A549 (cell line): ENCODE measurements at regions not wholly inside any gene's neighbourhood (a gene's known extent, or its start where the extent isn't known, plus 50 kb on each side); places are given as distances from the start of the nearest gene placed in this dataset.

Experiments used
- ATAC-seq, 2 experiments: fragments of 200-7000 bp in 1 of 2; fragments of >200 bp in 1 of 2; cut with Nextera tagmentation in 1 of 2; cut with Tn5 transposase in 1 of 2; 3 replicates each; pipeline versions ENCODE4 v1.8.0 to v1.9.1; 2018 to 2020; ENCODE audit warnings: mild to moderate bottlenecking in 1 of 2, moderate library complexity in 1 of 2
- CTCF ChIA-PET: fragments of 300-600 bp; sonication (Branson Sonifier 250); formaldehyde crosslinking; extraction: SDS; loops from one replicate; lab custom pipeline; 2021; ENCODE audit warnings: antibody characterized with exemption, inconsistent platforms; lab: Yijun Ruan, JAX
- POLR2A ChIA-PET: fragments of 350-600 bp; formaldehyde crosslinking; extraction: SDS; loops from one replicate; lab custom pipeline; 2021; ENCODE audit warnings: antibody characterized with exemption, inconsistent platforms; lab: Yijun Ruan, JAX
- DNase-seq, 2 experiments: peaks; one replicate each; pipeline versions ENCODE4 v3.0.0 to v3.0.0-alpha.2; 2011 to 2016; ENCODE audit warnings: low read depth in 1 of 2, low spot score in 1 of 2
- FAIRE-seq: peaks from 2 replicates; lab custom pipeline; 2011; peaks lifted over from hg19 to GRCh38; lab: Jason Lieb, UNC
- H3K27ac ChIP-seq, 2 experiments: fragments of >200 bp; sonication (Bioruptor Twin); formaldehyde crosslinking; 3 replicates each; pipeline ENCODE4 v1.5.1; 2016 to 2017
- H3K4me1 ChIP-seq: fragments of >200 bp; sonication (Bioruptor Twin); formaldehyde crosslinking; 3 replicates; pipeline ENCODE4 v1.6.1; 2016
- H3K4me2 ChIP-seq: fragments of >200 bp; sonication (Bioruptor Twin); formaldehyde crosslinking; 3 replicates; pipeline ENCODE4 v1.6.1; 2016
- H3K4me3 ChIP-seq: fragments of >200 bp; sonication (Bioruptor Twin); formaldehyde crosslinking; 3 replicates; pipeline ENCODE4 v1.5.1; 2016
- H3K9me3 ChIP-seq: fragments of >200 bp; sonication (Bioruptor Twin); formaldehyde crosslinking; 3 replicates; pipeline ENCODE4 v1.6.1; 2016
- ATOH8 ChIP-seq: fragments of 250-450 bp; sonication (Bioruptor Pico); IDR thresholded peaks from 2 replicates; pipeline ENCODE4 v1.5.0; 2020; ENCODE audit warnings: low read depth, mild to moderate bottlenecking, moderate library complexity
- CBX8 ChIP-seq: fragments of 200-600 bp; sonication (generic); IDR thresholded peaks from 2 replicates; pipeline ENCODE4 v1.6.1; 2016
- ELK1 ChIP-seq: fragments of 150-350 bp; IDR thresholded peaks from 2 replicates; pipeline ENCODE4 v1.6.1; 2014; ENCODE audit warnings: low read depth, mild to moderate bottlenecking, low read length
- FOSL2 ChIP-seq, 2 experiments: fragments of 450-650 bp in 1 of 2; fragments of >200 bp in 1 of 2; sonication (Bioruptor Twin) in 1 of 2; formaldehyde crosslinking; IDR thresholded peaks; 2 replicates each; pipeline versions ENCODE4 v1.5.0 to v1.6.1; 2016 to 2020; ENCODE audit warnings: mild to moderate bottlenecking in 1 of 2, moderate library complexity in 1 of 2
- HEYL ChIP-seq: fragments of 250-450 bp; sonication (Bioruptor Pico); IDR thresholded peaks from 2 replicates; pipeline ENCODE4 v1.8.0; 2021; ENCODE audit warnings: mild to moderate bottlenecking, moderate library complexity
- HOXB5 ChIP-seq: fragments of 250-450 bp; sonication (Bioruptor Pico); IDR thresholded peaks from 2 replicates; pipeline ENCODE4 v1.5.0; 2020; ENCODE audit warnings: mild to moderate bottlenecking, moderate library complexity
- JUN ChIP-seq, 2 experiments: fragments of >200 bp; sonication (Bioruptor Twin); formaldehyde crosslinking; IDR thresholded peaks; 2 replicates in 1 of 2; 3 replicates in 1 of 2; pipeline ENCODE4 v1.6.1; 2016 to 2017
- KDM1A ChIP-seq: fragments of 200-600 bp; sonication (generic); IDR thresholded peaks from 2 replicates; pipeline ENCODE4 v1.6.1; 2016; ENCODE audit warnings: low read depth, mild to moderate bottlenecking
- KDM5A ChIP-seq: fragments of 200-600 bp; sonication (generic); IDR thresholded peaks from 2 replicates; pipeline ENCODE4 v1.6.1; 2016; ENCODE audit warnings: antibody characterized with exemption, mild to moderate bottlenecking
- NFE2L2 ChIP-seq: fragments of 150-350 bp; conservative IDR thresholded peaks from 2 replicates; pipeline ENCODE4 v1.6.1; 2014; ENCODE audit warnings: low read length
- POLR2AphosphoS2 ChIP-seq: conservative IDR thresholded peaks from 2 replicates; pipeline ENCODE4 v1.6.1; 2012; ENCODE audit warnings: low read length, improper control_type of control experiment, inconsistent platforms
- RAD21 ChIP-seq, 2 experiments: fragments of >200 bp in 1 of 2; sonication (Bioruptor Twin) in 1 of 2; formaldehyde crosslinking in 1 of 2; IDR thresholded peaks in 1 of 2; conservative IDR thresholded peaks in 1 of 2; 2 replicates in 1 of 2; 3 replicates in 1 of 2; pipeline ENCODE4 v1.6.1; 2012 to 2018; ENCODE audit warnings: inconsistent platforms in 1 of 2
- RCOR1 ChIP-seq: fragments of 150-350 bp; IDR thresholded peaks from 2 replicates; pipeline ENCODE4 v1.6.1; 2014; ENCODE audit warnings: antibody characterized with exemption, low read length, low read depth
- RNF2 ChIP-seq: fragments of 200-600 bp; sonication (generic); IDR thresholded peaks from 2 replicates; pipeline ENCODE4 v1.6.1; 2016; ENCODE audit warnings: low read depth, mild to moderate bottlenecking, antibody characterized with exemption, moderate library complexity, borderline replicate concordance
- SREBF2 ChIP-seq: fragments of 450-650 bp; IDR thresholded peaks from 2 replicates; pipeline ENCODE4 v1.6.1; 2014; ENCODE audit warnings: mild to moderate bottlenecking, moderate library complexity
- TFCP2L1 ChIP-seq: fragments of 250-450 bp; sonication (Bioruptor Pico); IDR thresholded peaks from 2 replicates; pipeline ENCODE4 v1.5.0; 2021; ENCODE audit warnings: mild to moderate bottlenecking
- ZFP36 ChIP-seq: fragments of 450-650 bp; IDR thresholded peaks from 2 replicates; pipeline ENCODE4 v1.6.1; 2014; ENCODE audit warnings: borderline replicate concordance; ENCODE audit not compliant: partially characterized antibody
- ZSCAN20 ChIP-seq: fragments of 250-450 bp; sonication (Bioruptor Pico); IDR thresholded peaks from 2 replicates; pipeline ENCODE4 v1.8.0; 2022; ENCODE audit warnings: mild to moderate bottlenecking, moderate library complexity
- WGBS: methylation state at CpG from one replicate; pipeline ENCODE4 v1.1.6; 2017; ENCODE audit errors: missing lambda C conversion rate; 5-methylcytosine and 5-hydroxymethylcytosine counted together
- TF ChIP-seq, protein P1 (sequence below): fragments of >200 bp; sonication (Bioruptor Twin); formaldehyde crosslinking; IDR thresholded peaks from 3 replicates; pipeline ENCODE4 v1.5.1; 2016

GRCh38 chr6:9978480-9978879 is 436.4 kb downstream of the TFAP2A start (continued):
- TF ChIP-seq, protein P1, sequence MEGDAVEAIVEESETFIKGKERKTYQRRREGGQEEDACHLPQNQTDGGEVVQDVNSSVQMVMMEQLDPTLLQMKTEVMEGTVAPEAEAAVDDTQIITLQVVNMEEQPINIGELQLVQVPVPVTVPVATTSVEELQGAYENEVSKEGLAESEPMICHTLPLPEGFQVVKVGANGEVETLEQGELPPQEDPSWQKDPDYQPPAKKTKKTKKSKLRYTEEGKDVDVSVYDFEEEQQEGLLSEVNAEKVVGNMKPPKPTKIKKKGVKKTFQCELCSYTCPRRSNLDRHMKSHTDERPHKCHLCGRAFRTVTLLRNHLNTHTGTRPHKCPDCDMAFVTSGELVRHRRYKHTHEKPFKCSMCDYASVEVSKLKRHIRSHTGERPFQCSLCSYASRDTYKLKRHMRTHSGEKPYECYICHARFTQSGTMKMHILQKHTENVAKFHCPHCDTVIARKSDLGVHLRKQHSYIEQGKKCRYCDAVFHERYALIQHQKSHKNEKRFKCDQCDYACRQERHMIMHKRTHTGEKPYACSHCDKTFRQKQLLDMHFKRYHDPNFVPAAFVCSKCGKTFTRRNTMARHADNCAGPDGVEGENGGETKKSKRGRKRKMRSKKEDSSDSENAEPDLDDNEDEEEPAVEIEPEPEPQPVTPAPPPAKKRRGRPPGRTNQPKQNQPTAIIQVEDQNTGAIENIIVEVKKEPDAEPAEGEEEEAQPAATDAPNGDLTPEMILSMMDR = no peak
- TF ChIP-seq RCOR1 = no peak
- no peak for TF ChIP-seq JUN (IDR thresholded peaks at IDR 0.05)
- no peak for TF ChIP-seq KDM5A
- no peak for TF ChIP-seq KDM1A
- no peak for TF ChIP-seq HEYL
- TF ChIP-seq ATOH8 (CRISPR knock-in tag) = no peak
- no peak for TF ChIP-seq SREBF2

GRCh38 chr6:9977411-9977810 is 437.5 kb downstream of the TFAP2A start:
- Histone ChIP-seq H3K4me3 (no peak overlapping the region), H3K27ac (peak overlapping the region in 1 of 2 experiments; percentile 16; a peak in 1 of 6 replicates), H3K4me1 (no peaks in the 10 kb centered on the region), H3K4me2 (peak overlapping the region; percentile 15; the same call in 1 of the 3 replicates), H3K9me3 (no peaks in the 10 kb centered on the region)
- no peak for ATAC-seq
- WGBS = 1% methylated on average over 2 of the region's 2 CpGs
- ChIA-PET CTCF (no interaction called here), POLR2A (no interaction called here)
- no peak for TF ChIP-seq RNF2
- no peak for TF ChIP-seq POLR2AphosphoS2
- TF ChIP-seq TFCP2L1 = no peak
- no peak for TF ChIP-seq ZSCAN20
- no peak for TF ChIP-seq RAD21 (conservative IDR thresholded peaks at IDR 0.05 in 1 of 2, IDR thresholded peaks at IDR 0.05 in 1 of 2)
- TF ChIP-seq ZFP36 = no peak
- no peak for TF ChIP-seq FOSL2 (IDR thresholded peaks at IDR 0.05)
- TF ChIP-seq FOSL2 (CRISPR knock-in tag; IDR thresholded peaks at IDR 0.05) = no peak
- TF ChIP-seq CBX8 = no peak
- TF ChIP-seq NFE2L2 = no peak
- FAIRE-seq = no peak
- no peak for DNase-seq

GRCh38 chr6:9961646-9962045 is 453.2 kb downstream of the TFAP2A start:
- CTCF ChIA-PET = interaction anchor here (1.4 kb wide), 1 partner anchor 24 kb away, joined by 3 read pairs; no protein-coding TSS in a partner anchor
- 85% methylated on average over 5 of the region's 5 CpGs for WGBS
- TF ChIP-seq HOXB5 (CRISPR knock-in tag) = no peak
- no peak for TF ChIP-seq ELK1
- TF ChIP-seq, all 56 proteins: peak for 0
- H3K27ac ChIP-seq = no peak overlapping the region
- FAIRE-seq (no peak), ATAC-seq (no peak), DNase-seq (no peak)
- H3K4me2 ChIP-seq = no peak overlapping the region
- H3K4me1 ChIP-seq = no peaks in the 10 kb centered on the region
- POLR2A ChIA-PET = no interaction called here
- no peak overlapping the region for H3K4me3 ChIP-seq
- no peaks in the 10 kb centered on the region for H3K9me3 ChIP-seq
